ENCODE measurements at regions not wholly inside any gene's neighbourhood (a gene's known extent, or its start where the extent isn't known, plus 50 kb on each side); places are given as distances from the start of the nearest gene placed in this dataset.

- TF ChIP-seq CTCF (IDR thresholded peaks at IDR 0.05) (no peak), POLR2AphosphoS5 (IDR thresholded peaks at IDR 0.05) (no peak), POLR2A (IDR thresholded peaks at IDR 0.05; ENCODE audit: low read depth) (no peak), EP300 (IDR thresholded peaks at IDR 0.05) (no peak)
These were observed 337.3 kb upstream of the ZNF32 start for GRCh38 chr10:43985941-43986340.
